KMS-11 (cell line): ENCODE measurements at regions not wholly inside any gene's neighbourhood (a gene's known extent, or its start where the extent isn't known, plus 50 kb on each side); places are given as distances from the start of the nearest gene placed in this dataset.

Source experiments
- H2AFZ ChIP-seq: fragments of 200-600 bp; sonication (generic); 2 replicates; pipeline ENCODE4 v1.6.1; 2016; ENCODE audit warnings: antibody characterized with exemption, mixed run types, low read depth
- H3K27ac ChIP-seq: fragments of 200-600 bp; sonication (generic); 2 replicates; pipeline ENCODE4 v1.6.1; 2016; ENCODE audit warnings: mild to moderate bottlenecking, mixed run types
- H3K27me3 ChIP-seq: fragments of 200-600 bp; sonication (generic); 2 replicates; pipeline ENCODE4 v1.6.1; 2017; ENCODE audit warnings: mild to moderate bottlenecking, low read depth, mixed run types, moderate library complexity; ENCODE audit not compliant: insufficient read depth
- H3K36me3 ChIP-seq: fragments of 200-600 bp; sonication (generic); 2 replicates; pipeline ENCODE4 v1.6.1; 2017; ENCODE audit warnings: mild to moderate bottlenecking, mixed run types; ENCODE audit not compliant: insufficient read depth
- H3K4me1 ChIP-seq: fragments of 200-600 bp; sonication (generic); 2 replicates; pipeline ENCODE4 v1.6.1; 2016; ENCODE audit warnings: mild to moderate bottlenecking, low read depth, mixed run types; ENCODE audit not compliant: poor library complexity, severe bottlenecking
- H3K4me2 ChIP-seq: fragments of 200-600 bp; sonication (generic); 2 replicates; pipeline ENCODE4 v1.7.0; 2016; ENCODE audit warnings: mild to moderate bottlenecking, mixed run types
- H3K4me3 ChIP-seq: fragments of 200-600 bp; sonication (generic); IDR thresholded peaks from 2 replicates; pipeline ENCODE4 v1.6.1; 2017; ENCODE audit warnings: low read depth, low read length, mixed read lengths; ENCODE audit not compliant: insufficient read depth
- H3K79me2 ChIP-seq: fragments of 200-600 bp; sonication (generic); 2 replicates; pipeline ENCODE4 v1.6.1; 2016; ENCODE audit warnings: low read depth, mixed run types; ENCODE audit not compliant: insufficient read depth
- H3K9ac ChIP-seq: fragments of 200-600 bp; sonication (generic); 2 replicates; pipeline ENCODE4 v1.6.1; 2016; ENCODE audit warnings: mild to moderate bottlenecking, mixed run types
- H4K20me1 ChIP-seq: fragments of 200-600 bp; sonication (generic); 2 replicates; pipeline ENCODE4 v1.6.1; 2016; ENCODE audit warnings: mild to moderate bottlenecking, mixed run types; ENCODE audit not compliant: insufficient read depth
- CTCF ChIP-seq: fragments of 200-600 bp; sonication (generic); conservative IDR thresholded peaks from 2 replicates; pipeline ENCODE4 v1.6.1; 2017; ENCODE audit warnings: low read depth, mild to moderate bottlenecking, antibody characterized with exemption, low read length, moderate library complexity, mixed read lengths

GRCh38 chr11:115599125-115599524 lies 94.9 kb upstream of the CADM1 start:
- no peaks in the 10 kb centered on the region for H4K20me1 ChIP-seq
- no peaks in the 10 kb centered on the region for H3K4me1 ChIP-seq
- no peak overlapping the region for H3K27ac ChIP-seq
- H3K4me2 ChIP-seq: no peak overlapping the region
- TF ChIP-seq CTCF: no peak
- no peaks in the 10 kb centered on the region for H3K79me2 ChIP-seq
- no peak overlapping the region for H3K4me3 ChIP-seq
- H3K9ac ChIP-seq: no peak overlapping the region
- H2AFZ ChIP-seq: no peak overlapping the region
- no peaks in the 10 kb centered on the region for H3K27me3 ChIP-seq
- H3K36me3 ChIP-seq: no peaks in the 10 kb centered on the region

- H3K27ac ChIP-seq: no peak overlapping the region
- no peaks in the 10 kb centered on the region for H4K20me1 ChIP-seq
- no peak overlapping the region for H2AFZ ChIP-seq
- H3K27me3 ChIP-seq: no peaks in the 10 kb centered on the region
- no peak overlapping the region for H3K9ac ChIP-seq
- no peaks in the 10 kb centered on the region for H3K79me2 ChIP-seq
- H3K4me2 ChIP-seq: no peak overlapping the region
- H3K36me3 ChIP-seq: no peaks in the 10 kb centered on the region
- TF ChIP-seq CTCF: no peak
- H3K4me3 ChIP-seq: no peak overlapping the region
- H3K4me1 ChIP-seq: no peaks in the 10 kb centered on the region
Measured at GRCh38 chr11:115598257-115598901, 94.2 kb upstream of the CADM1 start.

- Histone ChIP-seq H3K4me1 (no peaks in the 10 kb centered on the region), H3K27ac (no peak overlapping the region), H3K79me2 (no peaks in the 10 kb centered on the region), H2AFZ (no peak overlapping the region), H4K20me1 (no peaks in the 10 kb centered on the region), H3K9ac (no peak overlapping the region), H3K4me2 (no peak overlapping the region), H3K4me3 (no peak overlapping the region), H3K36me3 (no peaks in the 10 kb centered on the region), H3K27me3 (no peaks in the 10 kb centered on the region)
- TF ChIP-seq CTCF: no peak
Measured at GRCh38 chr11:115591380-115591779, 87.2 kb upstream of the CADM1 start.

- no peak for TF ChIP-seq CTCF
- H3K27ac ChIP-seq: no peak overlapping the region
Measured at GRCh38 chr11:115590254-115590653, 86.0 kb upstream of the CADM1 start.

More at GRCh38 chr11:115590254-115590653, 86.0 kb upstream of the CADM1 start:
- H3K4me2 ChIP-seq: no peak overlapping the region
- H3K36me3 ChIP-seq: no peaks in the 10 kb centered on the region
- no peaks in the 10 kb centered on the region for H3K79me2 ChIP-seq
- no peak overlapping the region for H3K4me3 ChIP-seq
- no peaks in the 10 kb centered on the region for H4K20me1 ChIP-seq
- no peaks in the 10 kb centered on the region for H3K27me3 ChIP-seq
- H2AFZ ChIP-seq: no peak overlapping the region
- H3K4me1 ChIP-seq: no peaks in the 10 kb centered on the region
- no peak overlapping the region for H3K9ac ChIP-seq
